SU-DHL-6 (cell line): ENCODE measurements at regions not wholly inside any gene's neighbourhood (a gene's known extent, or its start where the extent isn't known, plus 50 kb on each side); places are given as distances from the start of the nearest gene placed in this dataset.

Experiments used
- H2AFZ ChIP-seq: fragments of 200-600 bp; sonication (generic); 2 replicates; pipeline ENCODE4 v1.6.1; 2014; ENCODE audit warnings: low read depth, mild to moderate bottlenecking, moderate library complexity, mixed read lengths, antibody characterized with exemption, low read length; ENCODE audit not compliant: severe bottlenecking
- H3F3A ChIP-seq: fragments of 200-600 bp; shearing (Covaris generic); 2 replicates; pipeline ENCODE4 v1.6.0; 2016; ENCODE audit warnings: antibody characterized with exemption, mild to moderate bottlenecking; ENCODE audit not compliant: insufficient read depth
- H3K27ac ChIP-seq: fragments of 200-600 bp; sonication (generic); 2 replicates; pipeline ENCODE4 v1.5.1; 2016; ENCODE audit warnings: low read depth, mild to moderate bottlenecking, low read length, moderate library complexity, mixed read lengths
- H3K27me3 ChIP-seq: fragments of 200-600 bp; sonication (generic), shearing (Covaris generic); 2 replicates; pipeline ENCODE4 v1.6.0; 2014; ENCODE audit warnings: mild to moderate bottlenecking, low read length
- H3K36me3 ChIP-seq: fragments of 200-600 bp; sonication (generic); 2 replicates; pipeline ENCODE4 v1.6.1; 2014; ENCODE audit warnings: mild to moderate bottlenecking, low read length, mixed read lengths
- H3K4me2 ChIP-seq: fragments of 300-600, 200-600 bp; shearing (Covaris generic), sonication (generic); 2 replicates; pipeline ENCODE4 v1.6.0; 2014; ENCODE audit warnings: low read length, low read depth, mild to moderate bottlenecking; ENCODE audit not compliant: poor library complexity, severe bottlenecking
- H3K4me3 ChIP-seq: fragments of 200-600 bp; sonication (generic); 2 replicates; pipeline ENCODE4 v1.5.1; 2014; ENCODE audit warnings: antibody characterized with exemption, low read length, mild to moderate bottlenecking, mixed read lengths; ENCODE audit not compliant: insufficient read depth, poor library complexity, severe bottlenecking
- H3K79me2 ChIP-seq: fragments of 200-600 bp; sonication (generic); 2 replicates; pipeline ENCODE4 v1.6.1; 2014; ENCODE audit warnings: mild to moderate bottlenecking, low read length, moderate library complexity; ENCODE audit not compliant: insufficient read depth
- H3K9ac ChIP-seq: fragments of 200-600 bp; sonication (generic); 2 replicates; pipeline ENCODE4 v1.7.0; 2014; ENCODE audit warnings: mild to moderate bottlenecking, low read length
- H3K9me2 ChIP-seq: fragments of 200-600 bp; sonication (generic); replicated peaks from 2 replicates; pipeline ENCODE4 v1.6.1; 2014; ENCODE audit warnings: low read length; ENCODE audit not compliant: insufficient read depth
- H3K9me3 ChIP-seq: fragments of 200-600 bp; sonication (generic); 2 replicates; pipeline ENCODE4 v1.6.1; 2014; ENCODE audit warnings: low read length, mixed read lengths; ENCODE audit not compliant: insufficient read depth
- H4K20me1 ChIP-seq: fragments of 200-600 bp; sonication (generic); 2 replicates; pipeline ENCODE4 v1.6.1; 2014; ENCODE audit warnings: low read depth, mild to moderate bottlenecking, antibody characterized with exemption, low read length, moderate library complexity, mixed read lengths
- CTCF ChIP-seq: fragments of 200-600 bp; sonication (generic); IDR thresholded peaks from one replicate; pipeline ENCODE4 v1.5.1; 2017; ENCODE audit warnings: antibody characterized with exemption, mild to moderate bottlenecking, low read length, moderate library complexity; ENCODE audit not compliant: insufficient read depth, poor library complexity, severe bottlenecking
- EZH2phosphoT487 ChIP-seq: fragments of 200-600 bp; sonication (generic), shearing (Covaris generic); conservative IDR thresholded peaks from 2 replicates; pipeline ENCODE4 v1.6.1; 2018; ENCODE audit warnings: mild to moderate bottlenecking, antibody characterized with exemption, low read length, moderate library complexity, mixed read lengths

GRCh38 chr3:103937094-103937493 is 1429.6 kb upstream of the ALCAM start:
- Histone ChIP-seq H3K27me3 (no peaks in the 10 kb centered on the region), H4K20me1 (no peaks in the 10 kb centered on the region), H2AFZ (no peak overlapping the region), H3K9me3 (no peaks in the 10 kb centered on the region), H3K4me3 (no peak overlapping the region), H3K79me2 (no peaks in the 10 kb centered on the region), H3K9ac (no peak overlapping the region), H3F3A (no peaks in the 10 kb centered on the region), H3K4me2 (no peak overlapping the region), H3K36me3 (no peaks in the 10 kb centered on the region), H3K9me2 (no peaks in the 10 kb centered on the region), H3K27ac (no peak overlapping the region)
- TF ChIP-seq EZH2phosphoT487 (no peak), CTCF (no peak)

GRCh38 chr3:103947062-103947461 is 1419.6 kb upstream of the ALCAM start:
- Histone ChIP-seq H3K9me2 (no peaks in the 10 kb centered on the region), H3K4me2 (no peak overlapping the region), H3K27ac (no peak overlapping the region), H3K9ac (no peak overlapping the region), H3F3A (no peaks in the 10 kb centered on the region), H3K9me3 (no peaks in the 10 kb centered on the region), H3K36me3 (no peaks in the 10 kb centered on the region), H2AFZ (no peak overlapping the region), H3K27me3 (no peaks in the 10 kb centered on the region), H3K4me3 (no peak overlapping the region), H4K20me1 (no peaks in the 10 kb centered on the region), H3K79me2 (no peaks in the 10 kb centered on the region)
- TF ChIP-seq EZH2phosphoT487 (no peak), CTCF (no peak)

GRCh38 chr3:103949693-103950092 is 1417.0 kb upstream of the ALCAM start:
- H3K79me2 ChIP-seq: no peaks in the 10 kb centered on the region
- H3K36me3 ChIP-seq: no peaks in the 10 kb centered on the region
- no peaks in the 10 kb centered on the region for H3K9me2 ChIP-seq
- no peak overlapping the region for H3K27ac ChIP-seq
- no peaks in the 10 kb centered on the region for H3F3A ChIP-seq
- H3K4me2 ChIP-seq: no peak overlapping the region
- no peak for TF ChIP-seq EZH2phosphoT487
- no peak for TF ChIP-seq CTCF
- no peaks in the 10 kb centered on the region for H3K9me3 ChIP-seq
- H4K20me1 ChIP-seq: no peaks in the 10 kb centered on the region
- no peak overlapping the region for H3K4me3 ChIP-seq
- H3K27me3 ChIP-seq: no peaks in the 10 kb centered on the region
- H2AFZ ChIP-seq: no peak overlapping the region
- H3K9ac ChIP-seq: no peak overlapping the region
